SK-N-MC (cell line): ENCODE measurements at regions not wholly inside any gene's neighbourhood (a gene's known extent, or its start where the extent isn't known, plus 50 kb on each side); places are given as distances from the start of the nearest gene placed in this dataset.

ENCODE experiments used
- EZH2 ChIP-seq: fragments of 200-600 bp; sonication (generic); IDR thresholded peaks from one replicate; pipeline ENCODE4 v1.6.1; 2017; ENCODE audit warnings: antibody characterized with exemption
- FOXP2 ChIP-seq: optimal IDR thresholded peaks from 2 replicates; pipeline ENCODE3; 2011; ENCODE audit warnings: mild to moderate bottlenecking, moderate library complexity; ENCODE audit not compliant: insufficient read depth; ENCODE audit errors: extremely low read length, control extremely low read depth
- POLR2AphosphoS5 ChIP-seq: IDR thresholded peaks from 2 replicates; pipeline ENCODE4 v1.6.1; 2012; ENCODE audit warnings: mild to moderate bottlenecking, low read depth, low read length, borderline replicate concordance

GRCh38 chr4:53805291-53805690 is 214.0 kb upstream of the LNX1 start:
- TF ChIP-seq POLR2AphosphoS5 (no peak), EZH2 (no peak), FOXP2 (no peak)
